AG20443 (cell line): ENCODE measurements at regions not wholly inside any gene's neighbourhood (a gene's known extent, or its start where the extent isn't known, plus 50 kb on each side); places are given as distances from the start of the nearest gene placed in this dataset.

Experiments
- DNase-seq: peaks from one replicate; pipeline ENCODE4 v3.0.0; 2012; ENCODE audit warnings: low spot score, mixed read lengths

DNA sequence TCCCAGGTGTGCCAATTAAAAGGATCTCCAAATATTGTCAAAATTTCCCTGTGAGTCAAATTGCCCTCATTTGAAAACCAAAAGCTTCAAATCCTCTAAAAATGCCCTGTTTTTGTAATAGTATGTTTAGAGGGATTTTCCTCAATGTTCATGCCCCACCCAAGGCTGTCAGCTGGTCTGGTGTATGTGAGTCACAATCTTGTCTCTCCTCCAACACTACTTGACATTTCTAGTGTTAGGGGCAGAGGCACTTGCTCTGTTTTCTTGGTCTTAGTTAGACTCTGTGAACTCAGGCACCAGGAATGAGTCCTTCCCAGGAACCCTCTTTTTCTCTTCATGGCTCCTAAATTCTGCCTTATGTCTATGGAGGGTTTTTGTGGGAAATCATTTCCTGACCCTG, 634.8 kb downstream of the KCNJ2 start:
- DNase-seq = peak; percentile 74

DNA sequence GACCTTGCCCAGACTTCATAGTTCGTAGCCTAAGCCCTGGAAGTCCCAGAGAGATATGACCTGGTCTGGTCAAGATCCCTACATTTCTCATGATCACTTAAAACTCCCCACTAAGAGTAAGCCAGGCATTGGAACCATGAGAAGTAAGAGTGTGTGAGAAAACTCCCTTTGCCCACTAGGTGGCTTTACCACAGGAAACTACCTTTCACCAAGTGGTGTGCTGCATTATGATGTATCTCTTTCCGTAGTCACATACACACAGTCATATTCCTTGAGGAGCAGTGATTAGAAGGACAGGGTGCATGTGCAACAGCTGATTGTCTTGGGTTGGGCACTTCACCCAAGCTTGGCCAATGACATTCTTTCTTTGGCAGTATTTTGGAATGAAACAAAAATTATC, 639.3 kb downstream of the KCNJ2 start:
- no peak for DNase-seq

DNA sequence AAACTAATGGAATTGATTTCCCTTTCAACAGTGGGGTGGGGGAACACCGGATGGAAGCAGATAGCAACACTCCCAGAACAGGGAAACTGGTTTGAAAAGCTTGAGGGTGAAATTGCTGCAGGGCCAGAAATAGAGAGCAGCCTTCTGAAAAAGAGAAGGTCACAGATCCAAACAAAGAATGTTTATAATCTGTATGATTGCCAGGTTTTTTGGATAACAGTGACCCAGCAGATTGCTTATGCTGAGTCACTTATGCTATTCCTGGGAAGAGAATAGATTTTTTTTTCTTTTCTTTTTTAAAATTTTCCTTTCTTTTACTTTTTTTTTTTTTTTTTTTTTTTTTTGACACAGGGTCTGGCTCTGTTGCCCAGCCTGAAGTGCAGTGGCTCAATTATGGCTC, 641.3 kb downstream of the KCNJ2 start:
- peak; percentile 27 for DNase-seq

DNA sequence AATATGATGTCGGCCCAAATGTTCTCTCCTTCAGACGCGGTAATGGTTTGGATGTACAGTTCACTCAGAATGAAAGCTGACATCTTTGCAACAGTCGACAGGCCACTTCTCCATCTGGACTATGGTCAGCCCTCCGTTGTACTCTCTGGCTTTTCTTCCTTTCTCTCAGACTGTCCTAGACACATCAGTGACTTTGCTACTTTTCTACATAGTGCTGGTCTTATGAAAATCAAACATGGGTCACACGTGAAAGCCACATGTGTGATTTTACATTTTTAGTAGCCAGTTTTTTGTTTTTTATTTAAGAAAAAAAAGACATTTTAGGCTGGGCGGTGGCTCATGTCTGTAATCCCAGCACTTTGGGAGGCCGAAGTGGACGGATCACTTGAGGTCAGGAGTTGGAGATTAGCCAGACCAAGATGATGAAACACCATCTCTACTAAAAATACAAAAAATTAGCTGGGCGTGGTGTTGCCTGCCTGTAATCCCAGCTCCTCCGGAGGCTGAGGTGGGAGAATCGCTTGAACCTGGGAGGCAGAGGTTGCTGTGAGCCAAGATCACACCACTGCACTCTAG, 644.1 kb downstream of the KCNJ2 start:
- peak; percentile 9 for DNase-seq

DNA sequence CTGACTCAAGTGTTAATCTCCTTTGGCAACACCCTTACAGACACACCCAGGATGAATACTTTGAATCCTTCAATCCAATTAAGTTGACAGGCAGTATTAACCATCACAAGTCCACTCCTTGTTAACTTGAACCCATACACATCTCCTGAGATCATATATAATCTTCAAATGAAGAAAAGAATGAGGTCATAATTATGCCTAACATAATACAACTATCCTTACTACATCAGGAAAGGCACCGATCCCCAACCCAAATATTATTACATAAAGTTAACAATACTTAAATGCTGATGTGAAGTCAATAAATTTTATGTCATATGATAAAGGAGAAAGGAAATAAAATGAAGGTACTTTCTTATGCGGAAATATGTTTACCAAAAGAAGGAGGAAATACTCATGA, 649.9 kb downstream of the KCNJ2 start:
- DNase-seq = no peak

DNA sequence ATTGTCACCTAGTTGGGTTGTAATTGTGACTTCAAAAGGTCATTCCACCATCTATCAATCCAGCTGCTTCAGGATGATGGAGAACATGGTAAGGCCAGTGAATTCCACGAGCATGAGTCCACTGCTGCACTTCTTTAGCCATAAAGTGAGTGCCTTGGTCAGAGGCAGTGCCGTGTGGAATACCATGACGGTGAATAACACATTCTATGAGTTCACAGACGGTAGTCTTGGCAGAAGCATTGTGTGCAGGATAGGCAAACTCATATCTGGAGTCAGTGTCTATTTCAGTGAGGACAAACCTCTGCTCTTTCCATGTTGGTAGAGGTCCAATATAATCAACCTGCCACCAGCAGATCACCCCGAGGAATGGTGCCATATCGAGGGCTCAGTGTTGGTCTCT, 650.9 kb downstream of the KCNJ2 start:
- DNase-seq = no peak

DNA sequence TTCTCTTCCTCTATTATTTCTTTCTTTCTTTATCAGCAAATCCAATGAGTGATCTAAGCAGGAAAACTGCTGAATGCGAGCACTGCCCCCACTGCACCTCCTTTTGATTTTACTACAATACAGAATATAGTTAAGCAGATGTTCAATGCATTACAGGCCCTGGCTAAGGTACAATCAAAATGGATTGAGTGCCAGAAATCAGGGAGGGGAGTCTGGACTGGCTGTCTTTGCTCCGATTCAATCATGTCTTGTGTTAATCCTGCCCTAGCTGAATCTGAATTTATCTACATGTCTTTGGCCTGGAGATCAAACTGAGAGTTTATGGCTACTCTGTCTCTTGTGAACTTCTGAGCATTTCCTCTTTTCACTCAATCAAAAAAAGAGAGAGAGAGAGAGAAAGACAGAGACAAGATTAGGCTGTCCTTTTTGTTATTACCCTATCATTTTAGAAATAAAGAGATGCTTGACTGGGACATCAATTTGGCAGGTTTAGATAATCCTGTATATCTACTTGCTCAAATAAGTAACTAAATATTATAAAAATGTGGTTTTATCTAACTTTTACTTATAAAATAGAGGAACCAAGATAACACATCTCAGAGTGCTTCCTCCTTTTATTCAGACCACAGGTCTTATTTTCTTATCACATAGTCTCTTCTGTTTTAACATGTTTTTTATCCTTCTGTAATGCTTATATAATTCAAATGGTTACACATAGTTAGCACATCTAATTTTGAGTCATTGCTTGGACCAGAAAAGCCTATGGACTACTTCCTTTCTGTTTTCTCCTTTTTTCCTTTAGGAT, 656.2 kb downstream of the KCNJ2 start:
- DNase-seq = no peak

DNA sequence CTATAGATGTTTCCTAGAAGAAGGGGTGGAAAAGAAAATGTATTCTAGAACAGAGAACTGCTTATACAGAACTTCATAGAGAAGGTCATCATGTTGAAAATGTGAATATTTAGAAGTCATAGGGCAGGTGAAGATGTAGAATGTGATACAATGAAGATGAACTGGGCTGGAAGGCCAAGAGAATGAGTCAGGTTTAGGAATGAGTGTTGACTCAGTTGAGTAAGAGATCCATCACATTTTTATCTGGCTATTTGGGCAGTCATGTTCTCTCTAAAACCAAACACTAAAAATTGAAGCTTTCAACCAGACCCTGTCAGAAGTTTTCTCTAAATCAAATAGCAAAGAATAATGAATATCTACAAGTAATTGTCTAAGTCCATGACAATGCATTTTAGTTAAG, 660.5 kb downstream of the KCNJ2 start:
- peak; percentile 18 for DNase-seq

DNA sequence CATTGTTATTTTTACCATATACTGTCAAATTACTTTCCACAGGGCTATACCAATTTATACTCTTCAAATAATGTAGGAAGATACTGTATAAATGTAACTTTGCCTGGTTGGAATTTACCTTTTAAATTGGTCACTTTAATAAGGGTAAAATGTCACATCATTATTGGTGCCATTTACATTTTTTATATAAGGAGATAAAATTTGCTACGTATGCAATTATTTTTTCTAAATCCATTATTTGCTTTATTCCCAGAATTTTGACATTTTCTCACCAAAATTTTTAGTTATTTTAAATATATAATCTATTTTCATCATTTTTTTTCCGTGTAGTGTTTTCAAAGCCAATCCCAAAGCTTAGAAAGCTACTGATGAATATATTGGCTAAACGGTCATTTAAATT, 664.7 kb downstream of the KCNJ2 start:
- no peak for DNase-seq

DNA sequence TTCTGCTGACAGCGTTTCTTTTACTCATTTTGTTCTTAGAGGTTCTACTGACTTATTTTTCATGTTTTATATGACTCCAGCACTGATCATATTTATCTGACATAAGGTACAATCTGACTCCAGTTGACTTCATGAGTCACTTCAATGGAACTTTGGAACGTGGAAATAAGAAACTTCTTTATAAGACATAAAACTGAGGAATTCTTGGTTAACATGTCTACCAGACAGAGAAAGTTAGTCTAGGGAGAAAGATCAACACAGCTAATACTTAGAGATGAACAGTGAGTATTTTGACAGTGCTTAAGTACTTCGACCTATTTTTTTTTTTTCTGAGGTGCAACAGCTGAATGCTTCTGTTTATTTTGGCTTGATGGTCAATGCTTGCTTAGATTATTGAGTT, 679.5 kb downstream of the KCNJ2 start:
- peak; percentile 30 for DNase-seq

DNA sequence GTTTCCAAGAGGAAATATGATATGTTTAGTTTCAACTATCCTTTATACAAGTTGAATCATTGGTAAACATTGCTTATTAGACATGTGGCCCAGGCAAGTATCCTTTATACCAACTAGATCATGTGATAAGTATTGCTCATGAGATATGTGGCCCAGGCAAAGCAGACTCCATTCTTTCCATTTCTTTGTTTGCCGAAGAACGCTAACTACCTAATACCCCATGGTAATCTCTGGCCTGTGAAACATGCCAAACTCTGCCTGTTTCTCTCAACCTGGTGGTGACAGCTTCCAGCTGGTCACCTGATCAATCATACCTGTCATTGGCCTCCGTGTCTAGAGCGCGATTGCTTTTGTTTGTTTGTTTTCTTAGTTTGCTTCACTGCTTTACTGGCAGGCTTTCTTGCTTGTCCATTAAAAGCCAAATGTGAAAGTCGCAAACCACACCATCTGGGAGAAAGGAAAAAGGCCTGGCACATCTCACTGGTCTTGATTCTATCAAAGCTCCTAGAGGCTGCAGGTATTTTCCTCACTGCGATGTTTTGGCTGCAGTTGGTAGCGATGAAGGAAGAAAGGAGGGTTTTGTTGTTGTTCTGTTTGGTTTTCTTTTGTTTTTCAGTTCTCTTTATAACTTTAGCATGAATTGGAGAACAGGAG, 686.2 kb downstream of the KCNJ2 start:
- no peak for DNase-seq

DNA sequence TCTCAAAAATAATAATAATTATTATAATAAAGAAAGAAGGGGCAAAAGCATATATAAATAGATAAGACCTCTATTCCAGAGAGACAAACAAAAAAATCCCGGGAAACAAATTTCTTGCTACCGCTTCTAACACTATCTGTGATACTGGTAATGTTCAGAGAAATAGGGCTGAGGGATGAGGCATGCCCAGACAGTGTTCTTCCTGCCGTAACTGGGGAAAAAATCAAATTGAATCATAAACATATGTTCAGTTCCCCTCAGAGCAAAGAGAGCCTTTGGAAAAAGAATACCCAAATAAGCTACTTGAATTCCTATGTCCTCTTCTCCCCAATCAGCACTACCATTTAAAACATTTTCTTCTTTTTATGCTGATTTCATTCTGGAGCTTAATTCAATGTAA, 688.0 kb downstream of the KCNJ2 start:
- DNase-seq = no peak

DNA sequence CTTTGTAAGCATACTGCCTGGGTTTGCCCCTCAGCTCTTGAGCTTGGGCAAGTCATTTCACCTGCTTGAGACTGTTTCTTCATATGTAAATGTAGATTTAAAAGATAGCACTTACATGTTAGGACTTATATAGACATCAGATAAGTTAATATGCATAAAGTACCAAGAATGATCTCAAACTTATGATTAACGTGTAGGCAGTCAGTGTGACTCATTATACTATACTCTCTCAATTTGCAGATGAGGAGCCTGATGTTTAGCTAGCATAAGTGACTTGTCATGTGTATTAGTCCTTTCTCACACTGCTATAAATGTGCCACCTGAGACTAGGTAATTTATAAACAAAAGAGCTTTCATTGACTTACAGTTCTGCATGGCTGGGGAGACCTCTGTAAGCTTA, 690.5 kb downstream of the KCNJ2 start:
- no peak for DNase-seq

DNA sequence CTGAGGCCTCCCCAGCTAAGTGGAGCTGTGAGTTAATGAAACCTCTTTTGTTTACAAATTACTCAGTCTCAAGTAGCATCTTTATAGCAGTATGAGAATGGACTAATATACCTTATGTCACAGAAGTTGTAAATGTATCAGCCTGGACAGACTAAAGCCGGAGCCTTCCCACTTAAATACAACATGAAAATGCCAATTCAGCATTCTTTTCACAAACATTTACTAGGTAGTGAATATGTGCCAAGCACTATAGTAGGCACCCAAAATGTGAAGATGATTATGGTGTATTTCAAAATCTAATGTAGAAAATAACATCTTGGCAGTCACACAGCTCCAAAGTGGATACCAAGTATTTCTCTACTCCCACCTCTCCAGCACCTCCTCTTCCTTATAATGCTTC, 693.0 kb downstream of the KCNJ2 start:
- DNase-seq = no peak

DNA sequence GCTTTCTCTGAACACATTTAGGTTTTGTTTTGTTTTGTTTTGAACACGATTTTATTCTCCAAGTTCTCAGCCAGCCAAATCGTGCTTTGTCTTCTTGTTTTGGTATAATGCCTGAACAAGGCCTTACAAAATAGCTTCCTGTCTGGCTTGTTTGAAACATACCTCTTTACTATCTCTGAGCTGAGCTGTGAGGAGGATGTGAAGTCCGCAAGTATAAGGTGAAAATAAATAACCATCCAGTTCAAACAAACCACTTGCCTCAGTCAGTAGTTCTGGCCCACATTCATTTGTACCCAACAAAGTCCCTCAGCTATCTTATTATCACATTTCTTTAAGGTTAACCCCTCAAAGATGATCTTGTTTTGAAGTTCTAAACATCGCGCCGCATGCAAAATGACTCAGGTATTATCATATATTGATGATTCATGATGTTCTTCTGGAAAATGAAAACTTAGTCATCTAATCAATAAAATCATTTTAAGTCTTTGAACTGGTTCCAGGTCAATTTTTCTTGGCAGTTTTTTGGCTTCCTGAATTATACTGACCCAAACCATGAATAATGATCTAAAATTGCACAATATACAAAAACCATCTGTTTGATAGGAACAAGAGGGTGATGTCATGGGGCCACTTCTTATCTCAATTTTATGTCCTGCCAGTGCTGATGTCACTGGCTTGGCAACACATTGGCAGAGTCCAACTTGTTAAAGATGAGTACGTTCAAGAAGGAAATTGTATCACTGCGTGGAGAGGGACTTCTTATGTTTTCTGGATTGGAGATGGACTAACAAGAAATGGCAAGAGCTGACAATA, 694.3 kb downstream of the KCNJ2 start:
- no peak for DNase-seq

DNA sequence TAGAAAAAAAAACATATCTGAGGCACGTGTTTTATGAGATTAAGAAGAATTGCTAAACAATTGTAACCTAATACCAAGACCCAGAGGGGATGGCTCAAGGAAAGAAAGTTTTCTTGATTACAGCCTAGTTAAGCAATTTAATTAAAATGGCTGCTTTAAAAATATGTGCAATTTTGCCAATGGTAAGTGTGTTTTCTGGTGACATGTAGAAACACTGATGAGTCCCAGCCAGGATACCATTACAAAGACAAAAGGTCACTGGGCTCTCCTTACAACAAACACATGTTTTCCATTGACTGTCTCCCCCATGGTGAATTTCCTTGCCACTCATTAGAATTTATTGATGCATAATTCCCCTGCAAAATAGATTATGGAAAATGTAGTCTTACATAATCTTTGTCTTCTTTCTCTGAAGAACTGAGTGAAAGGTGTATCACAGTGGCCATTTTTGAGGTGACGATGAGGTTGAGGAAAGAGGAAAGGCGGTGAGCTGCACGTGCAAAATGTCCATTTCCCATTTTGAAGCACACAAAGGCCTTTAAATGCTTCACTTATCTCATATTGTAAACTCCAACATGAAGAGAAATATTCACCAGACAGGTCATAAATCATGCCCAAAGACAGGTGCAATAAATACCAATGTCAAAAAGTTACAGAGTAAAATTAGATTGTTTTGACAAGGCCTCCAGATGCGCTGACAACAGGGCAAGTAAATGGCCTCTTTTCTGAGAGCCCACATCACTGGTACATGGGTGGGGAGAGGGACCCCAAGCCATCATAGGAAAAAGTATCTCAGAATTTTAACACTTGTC, 696.9 kb downstream of the KCNJ2 start:
- DNase-seq = no peak

DNA sequence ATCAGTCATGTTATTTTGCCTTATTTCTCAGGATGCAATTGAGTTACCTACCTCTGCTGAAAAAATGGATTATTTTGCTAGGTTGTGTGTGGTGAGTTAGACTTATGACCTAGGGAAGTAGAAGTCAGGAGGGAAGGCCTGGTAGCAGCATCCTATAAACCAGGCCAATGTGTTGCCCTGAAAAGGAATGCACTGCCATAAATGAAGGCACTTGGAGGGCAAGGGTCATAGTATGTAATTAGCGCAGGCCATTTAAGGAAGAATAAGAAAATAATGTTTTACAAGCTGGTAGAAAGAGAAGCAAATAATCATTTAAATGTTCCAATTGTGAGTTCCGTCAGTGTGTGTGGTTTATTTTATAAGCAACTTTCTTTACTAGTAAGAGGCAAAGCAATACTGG, 698.8 kb downstream of the KCNJ2 start:
- DNase-seq = no peak

DNA sequence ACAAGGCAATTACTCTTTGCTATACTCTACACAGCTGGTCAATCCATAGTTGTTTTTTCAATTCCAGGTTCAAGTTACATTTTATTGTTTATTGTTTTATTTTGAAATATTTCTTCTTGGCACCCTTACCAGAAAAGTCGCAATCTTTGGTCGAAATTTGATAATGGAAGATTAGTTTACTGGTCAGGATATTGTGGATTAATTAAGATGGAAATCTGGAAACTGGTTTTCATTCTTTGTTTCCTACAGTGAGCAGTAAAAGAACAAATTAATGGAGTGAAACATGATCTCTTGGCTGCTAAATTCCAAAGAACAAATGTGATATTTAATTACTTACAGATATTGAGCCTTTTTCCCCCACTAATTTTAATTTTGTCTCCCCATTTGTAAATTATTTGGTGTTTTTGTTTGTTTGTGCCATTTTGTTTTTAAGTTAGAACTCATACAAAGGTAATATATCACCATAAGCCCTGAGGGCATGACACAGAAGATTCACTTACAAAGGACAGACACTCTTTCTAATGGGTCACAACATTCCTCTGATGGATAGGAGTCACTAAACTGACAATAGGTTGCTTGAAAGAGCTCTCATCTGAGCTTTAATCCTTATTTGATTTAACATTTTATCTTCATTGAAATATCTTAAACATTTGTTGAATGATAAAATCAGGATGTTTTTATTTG, 700.2 kb downstream of the KCNJ2 start:
- DNase-seq = no peak

DNA sequence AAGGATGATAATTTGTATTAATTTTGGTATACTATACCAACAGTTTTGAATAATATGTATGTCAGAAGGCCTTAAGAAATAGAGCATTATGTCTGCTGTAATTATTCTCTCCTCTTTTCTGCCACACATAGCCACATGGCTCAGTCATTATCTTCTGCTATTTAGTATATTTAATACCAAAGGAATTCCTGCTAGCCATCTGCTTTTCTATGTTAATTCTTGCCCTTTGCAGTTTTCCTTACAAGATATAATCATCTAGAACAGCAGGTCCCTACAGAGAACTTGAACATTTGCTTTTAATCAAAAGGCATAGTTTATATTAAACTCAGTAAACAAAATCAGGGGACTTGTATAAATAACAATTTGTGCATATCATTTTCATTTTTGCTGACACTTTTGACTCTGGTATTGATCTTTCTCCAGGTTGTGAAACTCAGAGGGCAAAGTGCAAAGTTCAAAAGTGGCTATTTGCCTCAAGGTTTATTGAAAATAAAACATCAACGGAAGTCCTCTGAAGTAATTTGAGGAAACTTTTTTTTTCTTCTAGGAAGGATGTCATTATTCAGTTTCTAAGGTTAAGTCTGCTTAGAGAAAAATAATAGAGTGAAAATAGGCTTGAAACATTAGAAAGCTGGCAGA, 702.0 kb downstream of the KCNJ2 start:
- DNase-seq = no peak

DNA sequence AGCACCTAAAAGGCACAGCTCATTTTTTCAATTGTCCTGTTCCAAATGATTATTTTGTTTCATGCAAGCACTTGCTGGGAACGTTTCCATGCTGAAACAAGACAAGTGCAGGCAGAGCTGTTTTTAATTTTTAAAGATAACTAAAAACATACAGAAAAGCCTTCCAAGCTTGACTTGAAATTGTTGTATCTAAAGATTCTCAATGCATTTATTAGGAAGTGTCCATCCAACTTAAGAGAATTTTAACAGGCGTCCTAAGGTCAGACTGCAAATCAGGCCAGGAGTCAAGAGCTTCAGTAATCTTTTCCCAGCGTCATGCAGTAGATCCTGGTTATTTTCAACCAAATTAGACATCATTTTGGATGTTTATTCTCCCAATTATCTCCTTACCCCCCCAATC, 702.8 kb downstream of the KCNJ2 start:
- DNase-seq = no peak
